ENCODE measurements at regions not wholly inside any gene's neighbourhood (a gene's known extent, or its start where the extent isn't known, plus 50 kb on each side); places are given as distances from the start of the nearest gene placed in this dataset.

DNA sequence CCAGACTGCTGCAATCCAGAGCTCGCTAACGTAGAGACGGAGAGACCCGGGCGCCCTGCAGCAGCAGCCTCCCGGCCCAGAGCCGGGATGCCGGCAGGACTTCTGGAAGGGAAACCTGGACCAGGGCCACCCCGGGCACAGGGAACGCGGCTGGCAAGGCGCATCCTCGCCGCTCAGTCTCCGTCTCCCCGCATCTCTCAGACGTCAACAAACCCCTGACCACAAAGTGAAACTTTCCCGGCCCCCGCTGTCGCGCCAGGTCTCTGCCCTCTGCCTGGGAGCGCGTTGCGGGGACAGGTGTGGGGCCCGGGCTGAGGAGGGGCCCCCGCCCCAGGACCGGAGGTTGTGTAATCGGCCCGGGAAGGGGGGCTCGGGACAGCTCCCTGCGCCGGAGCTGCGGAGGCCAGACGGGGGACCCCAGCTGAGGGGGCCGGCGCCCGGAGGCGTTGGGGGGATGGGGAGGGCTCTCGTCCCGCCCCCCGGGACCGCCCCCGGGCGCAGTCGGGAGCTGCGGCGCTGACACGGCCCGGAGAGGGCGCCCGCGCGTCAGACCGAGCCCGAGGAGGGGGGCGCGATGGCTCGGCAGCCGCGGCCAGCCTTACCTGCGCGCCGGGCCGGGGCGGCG, 116.6 kb upstream of the HIVEP3 start:
- intact Hi-C loops (cut with DNase I), result loop anchor here (1.0 to 10.0 kb wide), 6 partner anchors 373 to 887 kb away; partner anchors contain the start of genes CCDC30, FOXO6 and YBX1
- no peaks in the 10 kb centered on the region for H3K36me3 ChIP-seq
- peak overlapping the region; percentile 91 to 99 for H3K4me3 ChIP-seq
- peaks cover 6 to 7% of the 10 kb centered on the region in 2 donors for H3K4me1 ChIP-seq
- no peaks in the 10 kb centered on the region for H3K9me3 ChIP-seq
- H3K27me3 ChIP-seq, result no peaks in the 10 kb centered on the region
- TF ChIP-seq, protein P1, sequence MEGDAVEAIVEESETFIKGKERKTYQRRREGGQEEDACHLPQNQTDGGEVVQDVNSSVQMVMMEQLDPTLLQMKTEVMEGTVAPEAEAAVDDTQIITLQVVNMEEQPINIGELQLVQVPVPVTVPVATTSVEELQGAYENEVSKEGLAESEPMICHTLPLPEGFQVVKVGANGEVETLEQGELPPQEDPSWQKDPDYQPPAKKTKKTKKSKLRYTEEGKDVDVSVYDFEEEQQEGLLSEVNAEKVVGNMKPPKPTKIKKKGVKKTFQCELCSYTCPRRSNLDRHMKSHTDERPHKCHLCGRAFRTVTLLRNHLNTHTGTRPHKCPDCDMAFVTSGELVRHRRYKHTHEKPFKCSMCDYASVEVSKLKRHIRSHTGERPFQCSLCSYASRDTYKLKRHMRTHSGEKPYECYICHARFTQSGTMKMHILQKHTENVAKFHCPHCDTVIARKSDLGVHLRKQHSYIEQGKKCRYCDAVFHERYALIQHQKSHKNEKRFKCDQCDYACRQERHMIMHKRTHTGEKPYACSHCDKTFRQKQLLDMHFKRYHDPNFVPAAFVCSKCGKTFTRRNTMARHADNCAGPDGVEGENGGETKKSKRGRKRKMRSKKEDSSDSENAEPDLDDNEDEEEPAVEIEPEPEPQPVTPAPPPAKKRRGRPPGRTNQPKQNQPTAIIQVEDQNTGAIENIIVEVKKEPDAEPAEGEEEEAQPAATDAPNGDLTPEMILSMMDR (IDR thresholded peaks at IDR 0.05), result peak in 2 of 3 experiments; percentile 39 to 68
- peak overlapping the region; percentile 57 to 84 for H3K27ac ChIP-seq
- peak; percentile 10 to 73 for DNase-seq (ENCODE audit: low spot score in 2 of 2)

DNA sequence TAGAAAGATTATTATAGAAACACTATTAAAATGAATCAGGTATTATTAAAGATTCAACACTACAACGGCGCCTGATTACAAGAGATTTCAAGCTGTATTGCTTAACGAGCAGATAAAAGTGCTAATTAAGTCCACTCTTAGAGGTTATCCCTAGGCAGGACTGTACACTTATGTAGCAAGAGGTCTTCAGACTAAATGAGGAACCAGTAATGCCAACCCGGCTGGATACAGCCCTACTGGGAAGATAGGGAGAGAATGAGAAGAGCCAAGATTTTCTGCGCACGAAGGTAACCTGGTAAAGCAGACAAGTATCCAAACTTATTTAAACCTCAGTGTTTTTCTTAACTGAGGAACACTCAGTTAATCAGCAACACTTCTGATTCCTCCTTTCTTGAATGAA, 115.7 kb upstream of the HIVEP3 start:
- DNase-seq (ENCODE audit: low spot score in 2 of 2), result no peak
- intact Hi-C loops (cut with DNase I), result loop anchor here (10.0 kb wide), 2 partner anchors 520 to 670 kb away; partner anchors contain the start of gene FOXO6
- Histone ChIP-seq H3K27ac (no peak overlapping the region), H3K27me3 (no peaks in the 10 kb centered on the region), H3K9me3 (no peaks in the 10 kb centered on the region), H3K4me1 (peaks cover 6 to 7% of the 10 kb centered on the region in 2 donors), H3K4me3 (peak overlapping the region; percentile 91 to 99), H3K36me3 (no peaks in the 10 kb centered on the region)
- TF ChIP-seq, protein P1 (IDR thresholded peaks at IDR 0.05), result no peak

DNA sequence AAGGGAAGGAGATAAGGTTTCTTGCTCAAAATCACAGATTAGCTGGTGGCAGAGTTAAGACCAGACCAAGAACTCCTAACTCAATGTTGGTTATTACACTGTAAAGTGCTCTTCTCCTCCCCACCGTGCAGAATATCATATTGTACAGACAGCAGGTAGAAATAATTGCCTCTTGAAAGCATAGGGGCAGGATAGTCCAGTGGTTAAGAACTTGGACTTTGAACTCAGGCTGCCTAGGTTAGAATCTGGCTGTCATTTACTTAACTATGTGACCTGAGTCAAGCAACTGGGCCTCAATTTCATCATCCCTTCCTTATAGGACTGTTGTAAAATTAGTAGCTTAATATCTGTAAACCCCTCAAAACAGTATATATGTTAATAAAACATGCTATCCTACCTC, 114.9 kb upstream of the HIVEP3 start:
- no peak for DNase-seq (ENCODE audit: low spot score in 2 of 2)
- intact Hi-C loops (cut with DNase I), result loop anchor here (10.0 kb wide), 2 partner anchors 519 to 669 kb away; partner anchors contain the start of gene FOXO6
- Histone ChIP-seq H3K4me3 (no peak overlapping the region), H3K27ac (no peak overlapping the region), H3K27me3 (no peaks in the 10 kb centered on the region), H3K9me3 (no peaks in the 10 kb centered on the region), H3K36me3 (no peaks in the 10 kb centered on the region), H3K4me1 (peaks cover 6 to 7% of the 10 kb centered on the region in 2 donors)
- TF ChIP-seq, protein P1 (IDR thresholded peaks at IDR 0.05), result no peak

DNA sequence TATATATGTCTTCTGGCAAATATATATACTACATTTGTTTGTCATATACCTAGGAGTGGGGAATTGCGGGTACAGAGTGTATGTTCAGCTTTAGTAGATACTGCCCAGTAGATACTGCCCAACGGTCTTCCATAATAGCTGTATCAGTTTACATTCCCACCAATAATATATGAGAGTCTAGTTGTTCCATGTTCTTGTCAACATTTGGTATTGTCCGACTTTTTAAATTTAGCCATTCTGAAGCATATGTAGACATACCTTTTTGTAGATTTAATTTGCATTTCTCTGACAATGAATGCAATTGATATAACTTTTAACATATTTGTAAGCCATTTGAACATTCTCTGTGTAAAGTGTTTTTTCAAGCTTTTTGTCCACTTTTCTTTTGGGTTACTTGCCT, 99.0 kb upstream of the HIVEP3 start:
- Histone ChIP-seq H3K27ac (no peak overlapping the region), H3K4me3 (no peak overlapping the region), H3K27me3 (no peaks in the 10 kb centered on the region), H3K9me3 (no peaks in the 10 kb centered on the region), H3K4me1 (no peaks in the 10 kb centered on the region), H3K36me3 (no peaks in the 10 kb centered on the region)
- TF ChIP-seq, protein P1 (IDR thresholded peaks at IDR 0.05), result no peak
- no peak for DNase-seq (ENCODE audit: low spot score in 2 of 2)
- intact Hi-C loops (cut with DNase I), result no loop called here

DNA sequence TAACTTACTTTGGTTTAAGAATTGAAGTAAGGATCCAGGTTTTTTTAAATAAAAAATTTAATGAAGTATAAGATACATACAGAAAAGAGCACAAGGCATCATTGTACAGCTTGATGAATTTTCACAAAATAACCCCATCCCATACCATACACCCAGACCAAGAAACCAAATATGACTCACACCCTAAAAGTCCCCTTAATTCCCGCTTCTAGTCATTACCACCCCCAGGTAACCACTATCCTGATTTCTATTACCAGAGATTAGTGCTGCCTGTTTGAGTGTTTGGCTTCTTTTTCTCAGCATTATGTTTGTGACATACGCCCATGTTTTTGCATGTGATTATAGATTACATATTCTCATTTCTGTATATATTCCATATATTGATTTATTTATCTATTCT, 98.5 kb upstream of the HIVEP3 start:
- H3K27me3 ChIP-seq, result no peaks in the 10 kb centered on the region
- H3K4me1 ChIP-seq, result no peaks in the 10 kb centered on the region
- intact Hi-C loops (cut with DNase I), result no loop called here
- H3K4me3 ChIP-seq, result no peak overlapping the region
- H3K36me3 ChIP-seq, result no peaks in the 10 kb centered on the region
- DNase-seq (ENCODE audit: low spot score in 2 of 2), result no peak
- H3K27ac ChIP-seq, result no peak overlapping the region
- TF ChIP-seq, protein P1 (IDR thresholded peaks at IDR 0.05), result no peak
- no peaks in the 10 kb centered on the region for H3K9me3 ChIP-seq
